Erythroblast (primary cell): ENCODE measurements at regions not wholly inside any gene's neighbourhood (a gene's known extent, or its start where the extent isn't known, plus 50 kb on each side); places are given as distances from the start of the nearest gene placed in this dataset.

Source experiments
- GATA1 ChIP-seq: IDR thresholded peaks from 2 replicates; pipeline ENCODE4 v1.6.1; 2011; ENCODE audit warnings: low read depth, mild to moderate bottlenecking, control low read depth, low read length, moderate library complexity
- POLR2A ChIP-seq: IDR thresholded peaks from 2 replicates; pipeline ENCODE4 v1.6.1; 2011; ENCODE audit warnings: mild to moderate bottlenecking, low read length

GRCh38 chr15:88322461-88322860, 65.9 kb upstream of the NTRK3 start:
- TF ChIP-seq POLR2A: no peak
- no peak for TF ChIP-seq GATA1
